A549 (cell line): ENCODE measurements at regions not wholly inside any gene's neighbourhood (a gene's known extent, or its start where the extent isn't known, plus 50 kb on each side); places are given as distances from the start of the nearest gene placed in this dataset.

Experiments used
- CBX8 ChIP-seq: fragments of 200-600 bp; sonication (generic); IDR thresholded peaks from 2 replicates; pipeline ENCODE4 v1.6.1; 2016
- CHD4 ChIP-seq: fragments of 200-600 bp; sonication (generic); IDR thresholded peaks from 2 replicates; pipeline ENCODE4 v1.6.1; 2016; ENCODE audit warnings: antibody characterized with exemption, mild to moderate bottlenecking, borderline replicate concordance
- CTCF ChIP-seq: fragments of >200 bp; sonication (Bioruptor Twin); formaldehyde crosslinking; IDR thresholded peaks from 3 replicates; pipeline ENCODE4 v1.5.1; 2016
- EHMT2 ChIP-seq: fragments of 200-600 bp; sonication (generic); IDR thresholded peaks from 2 replicates; pipeline ENCODE4 v1.6.1; 2016; ENCODE audit warnings: antibody characterized with exemption, low read depth, mild to moderate bottlenecking, moderate library complexity
- EP300 ChIP-seq, 2 experiments: fragments of >200 bp; sonication (Bioruptor Twin); formaldehyde crosslinking; IDR thresholded peaks; 2 replicates in 1 of 2; 3 replicates in 1 of 2; pipeline ENCODE4 v1.6.1; 2016 to 2017
- ESRRA ChIP-seq: fragments of 150-350 bp; IDR thresholded peaks from 2 replicates; pipeline ENCODE4 v1.6.1; 2014; ENCODE audit warnings: mild to moderate bottlenecking, low read length, borderline replicate concordance
- GATA3 ChIP-seq: IDR thresholded peaks from 2 replicates; pipeline ENCODE4 v1.6.1; 2012; ENCODE audit warnings: borderline replicate concordance
- JUNB ChIP-seq: fragments of >200 bp; sonication (Bioruptor Twin); formaldehyde crosslinking; IDR thresholded peaks from 2 replicates; pipeline ENCODE4 v1.6.1; 2016
- KDM5A ChIP-seq: fragments of 200-600 bp; sonication (generic); IDR thresholded peaks from 2 replicates; pipeline ENCODE4 v1.6.1; 2016; ENCODE audit warnings: antibody characterized with exemption, mild to moderate bottlenecking
- NPAS2 ChIP-seq: fragments of 250-450 bp; sonication (Bioruptor Pico); IDR thresholded peaks from 2 replicates; pipeline ENCODE4 v1.8.0; 2022; ENCODE audit warnings: mild to moderate bottlenecking, moderate library complexity, borderline replicate concordance
- NR3C1 ChIP-seq: fragments of >200 bp; sonication (Bioruptor Twin); formaldehyde crosslinking; IDR thresholded peaks from 3 replicates; pipeline ENCODE4 v1.6.1; 2017
- POLR2A ChIP-seq: IDR thresholded peaks from 2 replicates; pipeline ENCODE4 v1.6.1; 2012; ENCODE audit warnings: mild to moderate bottlenecking, low read length
- RARB ChIP-seq: fragments of 250-450 bp; sonication (Bioruptor Pico); IDR thresholded peaks from 2 replicates; pipeline ENCODE4 v1.8.0; 2021; ENCODE audit warnings: mild to moderate bottlenecking, moderate library complexity
- REST ChIP-seq: fragments of 200-600 bp; sonication (generic); IDR thresholded peaks from 2 replicates; pipeline ENCODE4 v1.6.1; 2016; ENCODE audit warnings: antibody characterized with exemption, mild to moderate bottlenecking, moderate library complexity

GRCh38 chr13:22903925-22904324, 276.9 kb upstream of the SGCG start:
- no peak for TF ChIP-seq CTCF
- TF ChIP-seq POLR2A, result no peak
- TF ChIP-seq EP300 (IDR thresholded peaks at IDR 0.05), result no peak
- no peak for TF ChIP-seq ESRRA
- TF ChIP-seq KDM5A, result no peak
- no peak for TF ChIP-seq NPAS2 (CRISPR knock-in tag)
- TF ChIP-seq EHMT2, result no peak
- TF ChIP-seq REST, result no peak
- no peak for TF ChIP-seq CHD4
- no peak for TF ChIP-seq GATA3
- TF ChIP-seq NR3C1, result no peak
- no peak for TF ChIP-seq JUNB
- no peak for TF ChIP-seq CBX8
- TF ChIP-seq RARB (CRISPR knock-in tag), result no peak
